Activated CD8-positive, alpha-beta T cell treated with anti-CD3 and anti-CD28 coated beads, Interleukin-2, amount 10 ng/mL, durations not matched to agents 7 days and 5 days (primary cell): ENCODE measurements at regions not wholly inside any gene's neighbourhood (a gene's known extent, or its start where the extent isn't known, plus 50 kb on each side); places are given as distances from the start of the nearest gene placed in this dataset.

Experiments used
- ATAC-seq: fragments of 150-1000 bp; cut with Tn5 transposase; one replicate; pipeline ENCODE4 v1.10.0; 2021; ENCODE audit warnings: moderate library complexity
- CTCF ChIA-PET: fragments of 350-600 bp; sonication (Branson Sonifier 250); formaldehyde crosslinking; loops from one replicate; lab custom pipeline; 2021; ENCODE audit warnings: antibody characterized with exemption; lab: Charles Lee
- POLR2A ChIA-PET: fragments of 350-600 bp; sonication (Branson Sonifier 250); formaldehyde crosslinking; loops from one replicate; lab custom pipeline; 2021; ENCODE audit warnings: antibody characterized with exemption; lab: Charles Lee
- DNase-seq: peaks from one replicate; pipeline ENCODE4 v3.0.0-alpha.2; 2020
- H3K27ac Mint-ChIP-seq: one replicate; pipeline ENCODE4 v1.8.0; 2021; ENCODE audit warnings: mild to moderate bottlenecking, mixed read lengths
- H3K27me3 Mint-ChIP-seq: one replicate; pipeline ENCODE4 v1.8.0; 2021; ENCODE audit warnings: low read depth, mixed read lengths
- H3K36me3 Mint-ChIP-seq: one replicate; pipeline ENCODE4 v1.8.0; 2021; ENCODE audit warnings: low read depth, mixed read lengths
- H3K4me1 Mint-ChIP-seq: one replicate; pipeline ENCODE4 v1.8.0; 2021; ENCODE audit warnings: low read depth, mixed read lengths
- H3K4me3 Mint-ChIP-seq: one replicate; pipeline ENCODE4 v1.8.0; 2021; ENCODE audit warnings: mild to moderate bottlenecking, mixed read lengths
- H3K9me3 Mint-ChIP-seq: one replicate; pipeline ENCODE4 v1.8.0; 2022; ENCODE audit warnings: mixed read lengths; ENCODE audit not compliant: insufficient read depth

GRCh38 chr15:62492900-62493299, 327.8 kb upstream of the C2CD4B start:
- H3K9me3 Mint-ChIP-seq = no peaks in the 10 kb centered on the region
- ChIA-PET CTCF (no interaction called here), POLR2A (no interaction called here)
- H3K27me3 Mint-ChIP-seq = peaks cover 5% of the 10 kb centered on the region
- H3K36me3 Mint-ChIP-seq = no peaks in the 10 kb centered on the region
- H3K4me3 Mint-ChIP-seq = no peak overlapping the region
- H3K4me1 Mint-ChIP-seq = no peaks in the 10 kb centered on the region
- no peak for DNase-seq
- H3K27ac Mint-ChIP-seq = no peak overlapping the region
- ATAC-seq = no peak

GRCh38 chr15:62494197-62494596, 329.1 kb upstream of the C2CD4B start:
- ATAC-seq = no peak
- DNase-seq = no peak
- no peaks in the 10 kb centered on the region for H3K4me1 Mint-ChIP-seq
- H3K27me3 Mint-ChIP-seq = peaks cover 4% of the 10 kb centered on the region
- no peaks in the 10 kb centered on the region for H3K9me3 Mint-ChIP-seq
- H3K4me3 Mint-ChIP-seq = no peak overlapping the region
- H3K36me3 Mint-ChIP-seq = no peaks in the 10 kb centered on the region
- ChIA-PET CTCF (no interaction called here), POLR2A (no interaction called here)
- H3K27ac Mint-ChIP-seq = no peak overlapping the region

GRCh38 chr15:62495670-62496614, 330.9 kb upstream of the C2CD4B start:
- H3K27ac Mint-ChIP-seq = no peak overlapping the region
- POLR2A ChIA-PET = no interaction called here
- CTCF ChIA-PET = no interaction called here
- H3K4me1 Mint-ChIP-seq = no peaks in the 10 kb centered on the region
- ATAC-seq (no peak), DNase-seq (no peak)
- H3K9me3 Mint-ChIP-seq = no peaks in the 10 kb centered on the region
- no peaks in the 10 kb centered on the region for H3K36me3 Mint-ChIP-seq
- no peak overlapping the region for H3K4me3 Mint-ChIP-seq
- H3K27me3 Mint-ChIP-seq = no peaks in the 10 kb centered on the region

- ChIA-PET CTCF (no interaction called here), POLR2A (no interaction called here)
- Mint-ChIP-seq H3K27ac (no peak overlapping the region), H3K4me3 (no peak overlapping the region), H3K36me3 (no peaks in the 10 kb centered on the region), H3K9me3 (no peaks in the 10 kb centered on the region), H3K27me3 (no peaks in the 10 kb centered on the region), H3K4me1 (no peaks in the 10 kb centered on the region)
- no peak for DNase-seq
- no peak for ATAC-seq
Observed at GRCh38 chr15:62497356-62497755, 332.3 kb upstream of the C2CD4B start.

GRCh38 chr15:62498278-62498677, 333.2 kb upstream of the C2CD4B start:
- H3K36me3 Mint-ChIP-seq = no peaks in the 10 kb centered on the region
- H3K4me3 Mint-ChIP-seq = no peak overlapping the region
- no peaks in the 10 kb centered on the region for H3K27me3 Mint-ChIP-seq
- H3K9me3 Mint-ChIP-seq = no peaks in the 10 kb centered on the region
- no peaks in the 10 kb centered on the region for H3K4me1 Mint-ChIP-seq
- ATAC-seq = no peak
- ChIA-PET CTCF (no interaction called here), POLR2A (no interaction called here)
- H3K27ac Mint-ChIP-seq = no peak overlapping the region
- DNase-seq = no peak

- POLR2A ChIA-PET = no interaction called here
- ATAC-seq = no peak
Observed at GRCh38 chr15:62498712-62499111, 333.6 kb upstream of the C2CD4B start.

GRCh38 chr15:62500325-62500724, 335.2 kb upstream of the C2CD4B start:
- no peak overlapping the region for H3K4me3 Mint-ChIP-seq
- ATAC-seq = no peak
- no peaks in the 10 kb centered on the region for H3K4me1 Mint-ChIP-seq
- no peaks in the 10 kb centered on the region for H3K36me3 Mint-ChIP-seq
- peaks cover 3% of the 10 kb centered on the region for H3K27me3 Mint-ChIP-seq
- DNase-seq = no peak
- H3K9me3 Mint-ChIP-seq = no peaks in the 10 kb centered on the region
- no peak overlapping the region for H3K27ac Mint-ChIP-seq
- ChIA-PET POLR2A (no interaction called here), CTCF (no interaction called here)

More at GRCh38 chr15:62498712-62499111, 333.6 kb upstream of the C2CD4B start:
- no peaks in the 10 kb centered on the region for H3K36me3 Mint-ChIP-seq
- no peak overlapping the region for H3K27ac Mint-ChIP-seq
- no peaks in the 10 kb centered on the region for H3K27me3 Mint-ChIP-seq
- no peaks in the 10 kb centered on the region for H3K4me1 Mint-ChIP-seq
- CTCF ChIA-PET = no interaction called here
- DNase-seq = no peak
- H3K4me3 Mint-ChIP-seq = no peak overlapping the region
- no peaks in the 10 kb centered on the region for H3K9me3 Mint-ChIP-seq

GRCh38 chr15:62502451-62502850, 337.4 kb upstream of the C2CD4B start:
- H3K9me3 Mint-ChIP-seq = no peaks in the 10 kb centered on the region
- peaks cover 4% of the 10 kb centered on the region for H3K27me3 Mint-ChIP-seq
- DNase-seq = no peak
- CTCF ChIA-PET = no interaction called here
- H3K36me3 Mint-ChIP-seq = no peaks in the 10 kb centered on the region
- H3K27ac Mint-ChIP-seq = no peak overlapping the region
- POLR2A ChIA-PET = no interaction called here
- no peak overlapping the region for H3K4me3 Mint-ChIP-seq
- ATAC-seq = no peak
- H3K4me1 Mint-ChIP-seq = no peaks in the 10 kb centered on the region

GRCh38 chr15:62503451-62503850, 338.4 kb upstream of the C2CD4B start:
- no peak for DNase-seq

GRCh38 chr15:62505762-62506161, 340.7 kb upstream of the C2CD4B start:
- H3K27ac Mint-ChIP-seq = no peak overlapping the region
- ATAC-seq (no peak), DNase-seq (no peak)
- POLR2A ChIA-PET = no interaction called here
- no peaks in the 10 kb centered on the region for H3K36me3 Mint-ChIP-seq
- H3K9me3 Mint-ChIP-seq = no peaks in the 10 kb centered on the region
- H3K4me1 Mint-ChIP-seq = no peaks in the 10 kb centered on the region
- peaks cover 6% of the 10 kb centered on the region for H3K27me3 Mint-ChIP-seq
- CTCF ChIA-PET = no interaction called here
- no peak overlapping the region for H3K4me3 Mint-ChIP-seq

More at GRCh38 chr15:62503451-62503850, 338.4 kb upstream of the C2CD4B start:
- H3K4me3 Mint-ChIP-seq = no peak overlapping the region
- peaks cover 6% of the 10 kb centered on the region for H3K27me3 Mint-ChIP-seq
- no peaks in the 10 kb centered on the region for H3K4me1 Mint-ChIP-seq
- H3K36me3 Mint-ChIP-seq = no peaks in the 10 kb centered on the region
- CTCF ChIA-PET = no interaction called here
- POLR2A ChIA-PET = no interaction called here
- no peak for ATAC-seq
- H3K27ac Mint-ChIP-seq = no peak overlapping the region
- H3K9me3 Mint-ChIP-seq = no peaks in the 10 kb centered on the region

- peaks cover 6% of the 10 kb centered on the region for H3K27me3 Mint-ChIP-seq
- H3K36me3 Mint-ChIP-seq = no peaks in the 10 kb centered on the region
- DNase-seq = no peak
- POLR2A ChIA-PET = no interaction called here
- ATAC-seq = no peak
- CTCF ChIA-PET = no interaction called here
- no peaks in the 10 kb centered on the region for H3K4me1 Mint-ChIP-seq
- no peak overlapping the region for H3K4me3 Mint-ChIP-seq
- H3K27ac Mint-ChIP-seq = no peak overlapping the region
- no peaks in the 10 kb centered on the region for H3K9me3 Mint-ChIP-seq
Observed at GRCh38 chr15:62506217-62506805, 341.2 kb upstream of the C2CD4B start.

- DNase-seq (no peak), ATAC-seq (no peak)
- no peak overlapping the region for H3K27ac Mint-ChIP-seq
- CTCF ChIA-PET = no interaction called here
- POLR2A ChIA-PET = no interaction called here
- no peaks in the 10 kb centered on the region for H3K36me3 Mint-ChIP-seq
- H3K9me3 Mint-ChIP-seq = no peaks in the 10 kb centered on the region
- H3K4me1 Mint-ChIP-seq = no peaks in the 10 kb centered on the region
- peaks cover 8% of the 10 kb centered on the region for H3K27me3 Mint-ChIP-seq
- H3K4me3 Mint-ChIP-seq = no peak overlapping the region
Observed at GRCh38 chr15:62509395-62509958, 344.4 kb upstream of the C2CD4B start.
